NB4 (cell line): ENCODE measurements at regions not wholly inside any gene's neighbourhood (a gene's known extent, or its start where the extent isn't known, plus 50 kb on each side); places are given as distances from the start of the nearest gene placed in this dataset.

Source experiments
- MYC ChIP-seq: IDR thresholded peaks from 2 replicates; pipeline ENCODE4 v1.6.1; 2011; ENCODE audit warnings: low read depth, low read length
- POLR2A ChIP-seq: IDR thresholded peaks from 2 replicates; pipeline ENCODE4 v1.6.1; 2011; ENCODE audit warnings: mild to moderate bottlenecking; ENCODE audit not compliant: insufficient read length; ENCODE audit errors: extremely low read depth
- TF ChIP-seq, protein P1 (sequence below): IDR thresholded peaks from one replicate; pipeline ENCODE4 v1.5.1; 2012; ENCODE audit warnings: low read depth, low read length

DNA sequence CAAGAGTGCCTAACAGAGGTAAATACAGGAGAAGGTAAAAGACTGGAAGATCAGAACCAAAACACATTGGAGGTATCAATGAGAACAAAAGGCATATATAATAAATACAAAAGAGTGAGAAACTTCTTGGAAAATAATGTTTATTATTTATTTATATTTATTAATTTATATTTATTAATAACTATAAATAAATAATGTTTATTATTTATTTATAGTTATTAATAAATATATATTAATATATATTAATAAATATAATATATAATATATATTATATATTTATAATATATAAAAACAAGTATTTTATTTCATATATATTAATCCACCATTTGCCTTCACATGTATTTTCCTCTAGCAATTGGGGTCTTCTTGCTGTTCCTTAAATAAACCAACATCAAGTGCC, 391.9 kb downstream of the GPATCH2 start:
- TF ChIP-seq POLR2A = no peak
- TF ChIP-seq, protein P1, sequence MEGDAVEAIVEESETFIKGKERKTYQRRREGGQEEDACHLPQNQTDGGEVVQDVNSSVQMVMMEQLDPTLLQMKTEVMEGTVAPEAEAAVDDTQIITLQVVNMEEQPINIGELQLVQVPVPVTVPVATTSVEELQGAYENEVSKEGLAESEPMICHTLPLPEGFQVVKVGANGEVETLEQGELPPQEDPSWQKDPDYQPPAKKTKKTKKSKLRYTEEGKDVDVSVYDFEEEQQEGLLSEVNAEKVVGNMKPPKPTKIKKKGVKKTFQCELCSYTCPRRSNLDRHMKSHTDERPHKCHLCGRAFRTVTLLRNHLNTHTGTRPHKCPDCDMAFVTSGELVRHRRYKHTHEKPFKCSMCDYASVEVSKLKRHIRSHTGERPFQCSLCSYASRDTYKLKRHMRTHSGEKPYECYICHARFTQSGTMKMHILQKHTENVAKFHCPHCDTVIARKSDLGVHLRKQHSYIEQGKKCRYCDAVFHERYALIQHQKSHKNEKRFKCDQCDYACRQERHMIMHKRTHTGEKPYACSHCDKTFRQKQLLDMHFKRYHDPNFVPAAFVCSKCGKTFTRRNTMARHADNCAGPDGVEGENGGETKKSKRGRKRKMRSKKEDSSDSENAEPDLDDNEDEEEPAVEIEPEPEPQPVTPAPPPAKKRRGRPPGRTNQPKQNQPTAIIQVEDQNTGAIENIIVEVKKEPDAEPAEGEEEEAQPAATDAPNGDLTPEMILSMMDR = no peak
- no peak for TF ChIP-seq MYC
